NCI-H1105 (cell line): ENCODE measurements at regions not wholly inside any gene's neighbourhood (a gene's known extent, or its start where the extent isn't known, plus 50 kb on each side); places are given as distances from the start of the nearest gene placed in this dataset.

ENCODE experiments used
- DNase-seq: peaks from one replicate; lab custom pipeline; 2025; lab: John Stamatoyannopoulos, UW

GRCh38 chr3:106700981-106701380 lies 676.3 kb upstream of the CCDC54 start:
- DNase-seq = no peak

GRCh38 chr3:106703524-106703923 lies 673.7 kb upstream of the CCDC54 start:
- no peak for DNase-seq

GRCh38 chr3:106707347-106707746 lies 669.9 kb upstream of the CCDC54 start:
- DNase-seq = no peak

GRCh38 chr3:106710596-106710995 lies 666.6 kb upstream of the CCDC54 start:
- DNase-seq = no peak

GRCh38 chr3:106711650-106712049 lies 665.6 kb upstream of the CCDC54 start:
- DNase-seq = no peak

GRCh38 chr3:106714400-106714799 lies 662.8 kb upstream of the CCDC54 start:
- no peak for DNase-seq

- DNase-seq = no peak
Measured at GRCh38 chr3:106715286-106715685, 662.0 kb upstream of the CCDC54 start.

- DNase-seq = no peak
Measured at GRCh38 chr3:106717178-106717780, 660.0 kb upstream of the CCDC54 start.

- DNase-seq = no peak
Measured at GRCh38 chr3:106719077-106719476, 658.2 kb upstream of the CCDC54 start.

- DNase-seq = no peak
Measured at GRCh38 chr3:106719583-106719982, 657.7 kb upstream of the CCDC54 start.

- DNase-seq = no peak
Measured at GRCh38 chr3:106720510-106720909, 656.7 kb upstream of the CCDC54 start.

GRCh38 chr3:106725566-106725965 lies 651.7 kb upstream of the CCDC54 start:
- DNase-seq = no peak

- no peak for DNase-seq
Measured at GRCh38 chr3:106728315-106729098, 648.7 kb upstream of the CCDC54 start.

- DNase-seq = no peak
Measured at GRCh38 chr3:106729481-106729880, 647.8 kb upstream of the CCDC54 start.

GRCh38 chr3:106731230-106731629 lies 646.0 kb upstream of the CCDC54 start:
- no peak for DNase-seq

- DNase-seq = no peak
Measured at GRCh38 chr3:106734712-106735111, 642.5 kb upstream of the CCDC54 start.

- no peak for DNase-seq
Measured at GRCh38 chr3:106737265-106737664, 640.0 kb upstream of the CCDC54 start.

GRCh38 chr3:106740116-106740515 lies 637.1 kb upstream of the CCDC54 start:
- no peak for DNase-seq

- DNase-seq = no peak
Measured at GRCh38 chr3:106745344-106746168, 631.7 kb upstream of the CCDC54 start.

- DNase-seq = no peak
Measured at GRCh38 chr3:106746286-106746685, 631.0 kb upstream of the CCDC54 start.

GRCh38 chr3:106748472-106749262 lies 628.6 kb upstream of the CCDC54 start:
- DNase-seq = no peak

GRCh38 chr3:106750092-106750491 lies 627.1 kb upstream of the CCDC54 start:
- no peak for DNase-seq
